ENCODE measurements at regions not wholly inside any gene's neighbourhood (a gene's known extent, or its start where the extent isn't known, plus 50 kb on each side); places are given as distances from the start of the nearest gene placed in this dataset.

DNA sequence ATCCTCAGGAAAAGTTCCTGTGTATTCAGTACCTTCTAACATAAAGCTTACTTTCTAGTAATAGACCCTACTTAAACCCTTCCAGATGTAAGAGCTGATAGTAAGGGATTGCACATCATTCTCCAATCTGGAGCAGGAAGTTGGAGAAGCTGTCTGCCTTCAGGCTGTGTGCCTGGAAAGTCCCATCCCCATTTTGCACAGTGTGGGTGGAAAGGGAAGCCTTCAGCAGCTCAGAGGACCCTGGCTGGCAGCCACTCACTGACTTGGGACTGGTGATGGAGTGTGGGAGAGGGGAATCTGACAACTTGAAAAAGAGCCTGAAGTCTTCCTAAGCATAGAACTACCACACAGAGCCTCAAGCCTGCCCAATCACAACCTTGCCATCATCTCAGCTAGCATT, 164.1 kb upstream of the ADO start:
- H3K27me3 ChIP-seq (replicated peaks; ENCODE audit: insufficient read depth, low read length), result no peaks in the 10 kb centered on the region
- TF ChIP-seq, protein P1, sequence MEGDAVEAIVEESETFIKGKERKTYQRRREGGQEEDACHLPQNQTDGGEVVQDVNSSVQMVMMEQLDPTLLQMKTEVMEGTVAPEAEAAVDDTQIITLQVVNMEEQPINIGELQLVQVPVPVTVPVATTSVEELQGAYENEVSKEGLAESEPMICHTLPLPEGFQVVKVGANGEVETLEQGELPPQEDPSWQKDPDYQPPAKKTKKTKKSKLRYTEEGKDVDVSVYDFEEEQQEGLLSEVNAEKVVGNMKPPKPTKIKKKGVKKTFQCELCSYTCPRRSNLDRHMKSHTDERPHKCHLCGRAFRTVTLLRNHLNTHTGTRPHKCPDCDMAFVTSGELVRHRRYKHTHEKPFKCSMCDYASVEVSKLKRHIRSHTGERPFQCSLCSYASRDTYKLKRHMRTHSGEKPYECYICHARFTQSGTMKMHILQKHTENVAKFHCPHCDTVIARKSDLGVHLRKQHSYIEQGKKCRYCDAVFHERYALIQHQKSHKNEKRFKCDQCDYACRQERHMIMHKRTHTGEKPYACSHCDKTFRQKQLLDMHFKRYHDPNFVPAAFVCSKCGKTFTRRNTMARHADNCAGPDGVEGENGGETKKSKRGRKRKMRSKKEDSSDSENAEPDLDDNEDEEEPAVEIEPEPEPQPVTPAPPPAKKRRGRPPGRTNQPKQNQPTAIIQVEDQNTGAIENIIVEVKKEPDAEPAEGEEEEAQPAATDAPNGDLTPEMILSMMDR (IDR thresholded peaks at IDR 0.05; ENCODE audit: low read length), result no peak
- TF ChIP-seq EZH2phosphoT487 (IDR thresholded peaks at IDR 0.05; ENCODE audit: low read length) (no peak), EZH2 (optimal IDR thresholded peaks at IDR 0.05; ENCODE audit: low read depth, low read length) (no peak)
- peaks cover 32% of the 10 kb centered on the region for H3K4me1 ChIP-seq (ENCODE audit: low read length)
- H3K9me3 ChIP-seq (replicated peaks; ENCODE audit: insufficient read depth, low read length), result no peaks in the 10 kb centered on the region
- no peak overlapping the region for H3K4me3 ChIP-seq (ENCODE audit: low read length)
- no peak overlapping the region for H3K9ac ChIP-seq (ENCODE audit: low read length)
- no peak overlapping the region for H3K4me2 ChIP-seq (ENCODE audit: low read depth, low read length)
- H3K9me2 ChIP-seq (replicated peaks; ENCODE audit: insufficient read depth, low read length), result no peaks in the 10 kb centered on the region
- no peaks in the 10 kb centered on the region for H3K79me2 ChIP-seq (ENCODE audit: low read length)
- H4K20me1 ChIP-seq (ENCODE audit: insufficient read depth, low read length), result no peaks in the 10 kb centered on the region
- H2AFZ ChIP-seq (ENCODE audit: low read length), result no peak overlapping the region
- H3K36me3 ChIP-seq (replicated peaks; ENCODE audit: insufficient read depth, low read length), result no peaks in the 10 kb centered on the region
- no peak for DNase-seq
- H3F3A ChIP-seq (ENCODE audit: insufficient read depth, low read length), result peaks cover 24% of the 10 kb centered on the region
- H3K27ac ChIP-seq (ENCODE audit: low read length), result no peak overlapping the region

DNA sequence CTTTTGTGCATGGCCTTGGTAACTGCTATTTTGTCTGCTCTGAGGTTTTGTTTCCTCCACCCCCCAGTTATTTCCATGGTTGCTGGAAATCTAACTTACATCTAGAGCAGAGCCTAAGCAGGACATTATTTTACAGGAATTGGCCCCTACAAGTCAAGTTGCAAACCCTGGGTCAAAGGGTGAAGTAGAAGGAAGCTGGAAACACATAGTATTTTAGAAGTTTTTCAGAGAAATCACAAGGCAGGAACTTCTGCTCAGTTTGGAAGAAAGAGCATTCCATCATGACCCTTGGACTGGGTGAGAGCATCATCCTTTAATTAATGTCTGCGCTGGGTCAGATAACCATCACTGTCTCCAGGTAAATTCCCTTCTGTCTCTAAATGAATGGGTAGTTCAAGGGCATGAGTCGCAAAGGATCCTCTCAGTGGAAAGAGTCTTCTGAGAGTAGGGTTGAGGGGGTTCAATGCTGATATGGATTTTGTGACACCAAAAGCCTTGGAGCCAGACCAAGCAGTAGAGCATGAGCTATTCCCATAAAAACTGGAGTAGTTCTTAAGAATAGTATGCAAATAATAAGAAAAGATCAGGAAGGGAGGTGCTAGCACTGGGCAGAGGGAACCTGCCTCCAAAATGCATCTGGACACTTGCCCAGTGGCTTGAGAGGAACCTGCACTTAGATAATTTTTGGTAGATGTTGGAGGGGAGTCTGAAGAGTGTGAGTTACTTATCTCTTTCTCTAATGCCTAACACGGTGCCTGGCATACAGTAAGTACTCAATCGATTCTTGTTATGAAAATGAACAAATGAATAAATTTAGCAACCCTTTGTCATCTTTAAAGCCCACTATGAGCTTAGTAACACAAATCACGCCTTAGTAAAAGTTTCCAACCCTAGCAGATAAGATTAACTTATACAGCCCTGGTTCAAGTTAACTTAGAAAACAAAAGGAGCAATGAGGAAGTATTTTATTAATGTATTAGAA, 160.6 kb upstream of the ADO start:
- H3K9me2 ChIP-seq (replicated peaks; ENCODE audit: insufficient read depth, low read length), result no peaks in the 10 kb centered on the region
- no peaks in the 10 kb centered on the region for H3F3A ChIP-seq (ENCODE audit: insufficient read depth, low read length)
- no peak overlapping the region for H2AFZ ChIP-seq (ENCODE audit: low read length)
- H3K27me3 ChIP-seq (replicated peaks; ENCODE audit: insufficient read depth, low read length), result no peaks in the 10 kb centered on the region
- H3K4me2 ChIP-seq (ENCODE audit: low read depth, low read length), result no peak overlapping the region
- H3K27ac ChIP-seq (ENCODE audit: low read length), result no peak overlapping the region
- H3K9ac ChIP-seq (ENCODE audit: low read length), result no peak overlapping the region
- H3K4me1 ChIP-seq (ENCODE audit: low read length), result peaks cover 8% of the 10 kb centered on the region; the same call in 1 of the 2 replicates
- H3K9me3 ChIP-seq (replicated peaks; ENCODE audit: insufficient read depth, low read length), result no peaks in the 10 kb centered on the region
- H4K20me1 ChIP-seq (ENCODE audit: insufficient read depth, low read length), result no peaks in the 10 kb centered on the region
- no peak overlapping the region for H3K4me3 ChIP-seq (ENCODE audit: low read length)
- no peaks in the 10 kb centered on the region for H3K79me2 ChIP-seq (ENCODE audit: low read length)
- H3K36me3 ChIP-seq (replicated peaks; ENCODE audit: insufficient read depth, low read length), result no peaks in the 10 kb centered on the region
- no peak for DNase-seq
- no peak for TF ChIP-seq EZH2 (optimal IDR thresholded peaks at IDR 0.05; ENCODE audit: low read depth, low read length)
- TF ChIP-seq, protein P1 (IDR thresholded peaks at IDR 0.05; ENCODE audit: low read length), result no peak
- no peak for TF ChIP-seq EZH2phosphoT487 (IDR thresholded peaks at IDR 0.05; ENCODE audit: low read length)

DNA sequence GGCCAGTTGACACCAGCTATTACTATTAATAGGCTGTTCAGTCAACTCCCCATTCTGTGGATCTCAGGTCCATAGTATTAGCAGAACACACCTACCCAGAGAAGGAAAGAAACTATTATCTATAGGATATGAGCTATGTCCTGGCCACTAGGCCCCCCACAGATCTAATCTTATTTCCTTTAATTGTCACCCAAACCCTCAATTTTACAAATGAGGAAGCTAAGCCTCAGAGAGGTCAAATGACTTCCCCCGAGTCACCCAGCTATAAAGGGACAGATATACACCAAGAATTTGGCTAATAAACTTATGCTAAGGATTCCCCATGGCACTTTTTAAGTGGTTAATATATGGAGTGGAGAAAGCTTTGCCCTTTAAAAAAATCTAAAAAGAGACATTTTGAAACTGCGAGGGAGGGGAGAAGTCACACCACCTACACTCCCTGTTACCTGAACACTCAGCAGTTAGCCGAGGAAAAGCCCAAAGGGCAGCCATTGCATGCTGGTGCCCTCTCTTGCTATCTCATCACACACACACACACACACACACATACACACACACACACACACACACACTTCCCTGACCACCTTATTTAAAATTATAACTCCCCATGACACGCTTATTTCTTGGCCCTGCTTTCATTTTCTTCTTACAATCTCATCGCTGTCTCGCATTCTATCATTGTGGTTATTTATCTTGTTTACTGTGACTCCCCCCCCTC, 157.0 kb upstream of the ADO start:
- H3K36me3 ChIP-seq (replicated peaks; ENCODE audit: insufficient read depth, low read length), result no peaks in the 10 kb centered on the region
- no peaks in the 10 kb centered on the region for H3K27me3 ChIP-seq (replicated peaks; ENCODE audit: insufficient read depth, low read length)
- H3K4me2 ChIP-seq (ENCODE audit: low read depth, low read length), result no peak overlapping the region
- peaks cover 2% of the 10 kb centered on the region; the same call in 1 of the 2 replicates for H3F3A ChIP-seq (ENCODE audit: insufficient read depth, low read length)
- DNase-seq, result no peak
- no peaks in the 10 kb centered on the region for H3K79me2 ChIP-seq (ENCODE audit: low read length)
- H3K27ac ChIP-seq (ENCODE audit: low read length), result no peak overlapping the region
- H4K20me1 ChIP-seq (ENCODE audit: insufficient read depth, low read length), result no peaks in the 10 kb centered on the region
- no peak overlapping the region for H3K9ac ChIP-seq (ENCODE audit: low read length)
- TF ChIP-seq EZH2 (optimal IDR thresholded peaks at IDR 0.05; ENCODE audit: low read depth, low read length), result no peak
- TF ChIP-seq, protein P1 (IDR thresholded peaks at IDR 0.05; ENCODE audit: low read length), result no peak
- no peak for TF ChIP-seq EZH2phosphoT487 (IDR thresholded peaks at IDR 0.05; ENCODE audit: low read length)
- H3K9me3 ChIP-seq (replicated peaks; ENCODE audit: insufficient read depth, low read length), result no peaks in the 10 kb centered on the region
- peaks cover 9% of the 10 kb centered on the region for H3K4me1 ChIP-seq (ENCODE audit: low read length)
- no peaks in the 10 kb centered on the region for H3K9me2 ChIP-seq (replicated peaks; ENCODE audit: insufficient read depth, low read length)
- no peak overlapping the region for H2AFZ ChIP-seq (ENCODE audit: low read length)
- no peak overlapping the region for H3K4me3 ChIP-seq (ENCODE audit: low read length)

All from MM.1S (cell line).